HepG2 (cell line): ENCODE measurements at regions not wholly inside any gene's neighbourhood (a gene's known extent, or its start where the extent isn't known, plus 50 kb on each side); places are given as distances from the start of the nearest gene placed in this dataset.

Experiments
- CBX1 ChIP-seq: IDR thresholded peaks from one replicate; pipeline ENCODE4 v1.6.1; 2016; ENCODE audit warnings: antibody characterized with exemption, low read depth
- CHD2 ChIP-seq: IDR thresholded peaks from 2 replicates; pipeline ENCODE4 v1.6.1; 2011; ENCODE audit warnings: low read depth, low read length, improper control_type of control experiment
- GTF3A ChIP-seq: sonication (generic); formaldehyde crosslinking; conservative IDR thresholded peaks from 2 replicates; pipeline ENCODE4 v1.4.0; 2020; ENCODE audit warnings: mild to moderate bottlenecking, missing genetic modification reagents
- HOXA3 ChIP-seq: sonication (generic); formaldehyde crosslinking; IDR thresholded peaks from 2 replicates; pipeline ENCODE4 v1.5.0; 2020; ENCODE audit warnings: missing genetic modification reagents
- MAF1 ChIP-seq: sonication (generic); formaldehyde crosslinking; IDR thresholded peaks from 2 replicates; pipeline ENCODE4 v1.5.0; 2020; ENCODE audit warnings: missing genetic modification reagents, borderline replicate concordance
- NPAS2 ChIP-seq: sonication (generic); formaldehyde crosslinking; IDR thresholded peaks from 2 replicates; pipeline ENCODE4 v1.8.0; 2022; ENCODE audit warnings: mild to moderate bottlenecking, missing genetic modification reagents, borderline replicate concordance
- RELA ChIP-seq: sonication (generic); formaldehyde crosslinking; IDR thresholded peaks from 2 replicates; pipeline ENCODE4 v1.4.0; 2020; ENCODE audit warnings: missing genetic modification reagents
- ZEB1 ChIP-seq: IDR thresholded peaks from 2 replicates; pipeline ENCODE4 v1.6.1; 2012; ENCODE audit warnings: mild to moderate bottlenecking, low read depth, inconsistent platforms; ENCODE audit not compliant: insufficient replicate concordance
- ZNF234 ChIP-seq: sonication (generic); formaldehyde crosslinking; conservative IDR thresholded peaks from 2 replicates; pipeline ENCODE4 v1.5.1; 2020; ENCODE audit warnings: mild to moderate bottlenecking, missing genetic modification reagents
- ZNF431 ChIP-seq: sonication (generic); formaldehyde crosslinking; IDR thresholded peaks from 2 replicates; pipeline ENCODE4 v1.9.0; 2022; ENCODE audit warnings: missing genetic modification reagents, low read depth, mild to moderate bottlenecking, borderline replicate concordance
- ZNF530 ChIP-seq: sonication (generic); formaldehyde crosslinking; IDR thresholded peaks from 2 replicates; pipeline ENCODE4 v1.5.0; 2020; ENCODE audit warnings: low read depth, mild to moderate bottlenecking, missing genetic modification reagents
- TF ChIP-seq, protein P1 (sequence below): sonication (generic); formaldehyde crosslinking; IDR thresholded peaks from 2 replicates; pipeline ENCODE4 v1.5.1; 2020; ENCODE audit warnings: missing genetic modification reagents, mild to moderate bottlenecking, borderline replicate concordance
- TF ChIP-seq, protein P2 (sequence below): sonication (generic); formaldehyde crosslinking; IDR thresholded peaks from 2 replicates; pipeline ENCODE4 v1.4.0; 2020; ENCODE audit warnings: low read depth, missing genetic modification reagents
- TF ChIP-seq, protein P3 (sequence below): sonication (generic); formaldehyde crosslinking; IDR thresholded peaks from 2 replicates; pipeline ENCODE4 v1.4.0; 2020; ENCODE audit warnings: mild to moderate bottlenecking, missing genetic modification reagents

DNA sequence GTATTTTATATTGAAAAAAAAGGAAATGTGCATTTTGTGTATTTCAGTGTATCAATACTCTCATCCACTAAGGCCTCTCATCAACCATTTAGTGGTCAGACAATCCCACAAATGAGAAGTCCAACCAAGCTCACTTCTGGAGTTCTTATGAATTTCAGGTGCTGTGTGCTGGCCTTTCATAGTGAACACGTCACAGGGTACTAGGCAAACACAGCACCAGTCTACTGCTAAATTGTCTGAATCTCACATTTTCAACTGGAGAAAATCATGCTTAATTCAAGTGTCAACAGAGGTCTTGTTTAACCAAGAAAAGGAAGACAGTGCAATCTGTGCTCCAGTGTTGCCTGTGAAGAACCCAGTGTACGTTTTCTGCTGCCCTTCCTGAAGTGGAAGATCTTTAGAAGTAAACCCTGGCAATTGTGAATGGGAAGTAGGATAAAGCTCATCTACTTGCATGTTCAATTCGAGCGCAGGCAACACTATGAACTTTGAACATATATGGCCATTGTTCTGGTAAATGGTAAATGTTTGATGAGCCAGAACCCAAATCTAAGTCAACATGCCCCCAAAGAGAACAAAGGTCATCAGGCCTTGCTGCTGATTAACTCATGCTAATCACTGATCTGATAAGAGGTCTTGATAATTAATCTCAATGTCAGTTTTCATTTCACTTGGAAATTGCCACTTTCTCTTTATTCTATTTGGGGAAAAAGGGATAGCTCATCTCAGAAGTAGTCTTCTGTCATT lies 439.2 kb upstream of the SOX9 start (continued):
- TF ChIP-seq, protein P1, sequence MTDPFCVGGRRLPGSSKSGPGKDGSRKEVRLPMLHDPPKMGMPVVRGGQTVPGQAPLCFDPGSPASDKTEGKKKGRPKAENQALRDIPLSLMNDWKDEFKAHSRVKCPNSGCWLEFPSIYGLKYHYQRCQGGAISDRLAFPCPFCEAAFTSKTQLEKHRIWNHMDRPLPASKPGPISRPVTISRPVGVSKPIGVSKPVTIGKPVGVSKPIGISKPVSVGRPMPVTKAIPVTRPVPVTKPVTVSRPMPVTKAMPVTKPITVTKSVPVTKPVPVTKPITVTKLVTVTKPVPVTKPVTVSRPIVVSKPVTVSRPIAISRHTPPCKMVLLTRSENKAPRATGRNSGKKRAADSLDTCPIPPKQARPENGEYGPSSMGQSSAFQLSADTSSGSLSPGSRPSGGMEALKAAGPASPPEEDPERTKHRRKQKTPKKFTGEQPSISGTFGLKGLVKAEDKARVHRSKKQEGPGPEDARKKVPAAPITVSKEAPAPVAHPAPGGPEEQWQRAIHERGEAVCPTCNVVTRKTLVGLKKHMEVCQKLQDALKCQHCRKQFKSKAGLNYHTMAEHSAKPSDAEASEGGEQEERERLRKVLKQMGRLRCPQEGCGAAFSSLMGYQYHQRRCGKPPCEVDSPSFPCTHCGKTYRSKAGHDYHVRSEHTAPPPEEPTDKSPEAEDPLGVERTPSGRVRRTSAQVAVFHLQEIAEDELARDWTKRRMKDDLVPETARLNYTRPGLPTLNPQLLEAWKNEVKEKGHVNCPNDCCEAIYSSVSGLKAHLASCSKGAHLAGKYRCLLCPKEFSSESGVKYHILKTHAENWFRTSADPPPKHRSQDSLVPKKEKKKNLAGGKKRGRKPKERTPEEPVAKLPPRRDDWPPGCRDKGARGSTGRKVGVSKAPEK (CRISPR knock-in tag), result peak; percentile 92; the same call in 1 of the 2 replicates
- TF ChIP-seq GTF3A (CRISPR knock-in tag) (no peak), ZNF234 (CRISPR knock-in tag) (no peak), ZNF431 (CRISPR knock-in tag) (no peak; the same call in 1 of the 2 replicates), NPAS2 (CRISPR knock-in tag) (no peak), ZEB1 (peak; percentile 42), RELA (0 out of 2 replicates have a peak, but pooled peaks have one; percentile 53), ZNF530 (CRISPR knock-in tag) (no peak), HOXA3 (CRISPR knock-in tag) (peak; percentile 68; the same call in 1 of the 2 replicates), CHD2 (no peak), CBX1 (no peak), MAF1 (CRISPR knock-in tag) (no peak)
- TF ChIP-seq, protein P2, sequence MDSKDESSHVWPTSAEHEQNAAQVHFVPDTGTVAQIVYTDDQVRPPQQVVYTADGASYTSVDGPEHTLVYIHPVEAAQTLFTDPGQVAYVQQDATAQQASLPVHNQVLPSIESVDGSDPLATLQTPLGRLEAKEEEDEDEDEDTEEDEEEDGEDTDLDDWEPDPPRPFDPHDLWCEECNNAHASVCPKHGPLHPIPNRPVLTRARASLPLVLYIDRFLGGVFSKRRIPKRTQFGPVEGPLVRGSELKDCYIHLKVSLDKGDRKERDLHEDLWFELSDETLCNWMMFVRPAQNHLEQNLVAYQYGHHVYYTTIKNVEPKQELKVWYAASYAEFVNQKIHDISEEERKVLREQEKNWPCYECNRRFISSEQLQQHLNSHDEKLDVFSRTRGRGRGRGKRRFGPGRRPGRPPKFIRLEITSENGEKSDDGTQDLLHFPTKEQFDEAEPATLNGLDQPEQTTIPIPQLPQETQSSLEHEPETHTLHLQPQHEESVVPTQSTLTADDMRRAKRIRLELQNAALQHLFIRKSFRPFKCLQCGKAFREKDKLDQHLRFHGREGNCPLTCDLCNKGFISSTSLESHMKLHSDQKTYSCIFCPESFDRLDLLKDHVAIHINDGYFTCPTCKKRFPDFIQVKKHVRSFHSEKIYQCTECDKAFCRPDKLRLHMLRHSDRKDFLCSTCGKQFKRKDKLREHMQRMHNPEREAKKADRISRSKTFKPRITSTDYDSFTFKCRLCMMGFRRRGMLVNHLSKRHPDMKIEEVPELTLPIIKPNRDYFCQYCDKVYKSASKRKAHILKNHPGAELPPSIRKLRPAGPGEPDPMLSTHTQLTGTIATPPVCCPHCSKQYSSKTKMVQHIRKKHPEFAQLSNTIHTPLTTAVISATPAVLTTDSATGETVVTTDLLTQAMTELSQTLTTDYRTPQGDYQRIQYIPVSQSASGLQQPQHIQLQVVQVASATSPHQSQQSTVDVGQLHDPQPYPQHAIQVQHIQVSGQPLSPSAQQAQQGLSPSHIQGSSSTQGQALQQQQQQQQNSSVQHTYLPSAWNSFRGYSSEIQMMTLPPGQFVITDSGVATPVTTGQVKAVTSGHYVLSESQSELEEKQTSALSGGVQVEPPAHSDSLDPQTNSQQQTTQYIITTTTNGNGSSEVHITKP (CRISPR knock-in tag), result 0 out of 2 replicates have a peak, but pooled peaks have one; percentile 39
- TF ChIP-seq, protein P3, sequence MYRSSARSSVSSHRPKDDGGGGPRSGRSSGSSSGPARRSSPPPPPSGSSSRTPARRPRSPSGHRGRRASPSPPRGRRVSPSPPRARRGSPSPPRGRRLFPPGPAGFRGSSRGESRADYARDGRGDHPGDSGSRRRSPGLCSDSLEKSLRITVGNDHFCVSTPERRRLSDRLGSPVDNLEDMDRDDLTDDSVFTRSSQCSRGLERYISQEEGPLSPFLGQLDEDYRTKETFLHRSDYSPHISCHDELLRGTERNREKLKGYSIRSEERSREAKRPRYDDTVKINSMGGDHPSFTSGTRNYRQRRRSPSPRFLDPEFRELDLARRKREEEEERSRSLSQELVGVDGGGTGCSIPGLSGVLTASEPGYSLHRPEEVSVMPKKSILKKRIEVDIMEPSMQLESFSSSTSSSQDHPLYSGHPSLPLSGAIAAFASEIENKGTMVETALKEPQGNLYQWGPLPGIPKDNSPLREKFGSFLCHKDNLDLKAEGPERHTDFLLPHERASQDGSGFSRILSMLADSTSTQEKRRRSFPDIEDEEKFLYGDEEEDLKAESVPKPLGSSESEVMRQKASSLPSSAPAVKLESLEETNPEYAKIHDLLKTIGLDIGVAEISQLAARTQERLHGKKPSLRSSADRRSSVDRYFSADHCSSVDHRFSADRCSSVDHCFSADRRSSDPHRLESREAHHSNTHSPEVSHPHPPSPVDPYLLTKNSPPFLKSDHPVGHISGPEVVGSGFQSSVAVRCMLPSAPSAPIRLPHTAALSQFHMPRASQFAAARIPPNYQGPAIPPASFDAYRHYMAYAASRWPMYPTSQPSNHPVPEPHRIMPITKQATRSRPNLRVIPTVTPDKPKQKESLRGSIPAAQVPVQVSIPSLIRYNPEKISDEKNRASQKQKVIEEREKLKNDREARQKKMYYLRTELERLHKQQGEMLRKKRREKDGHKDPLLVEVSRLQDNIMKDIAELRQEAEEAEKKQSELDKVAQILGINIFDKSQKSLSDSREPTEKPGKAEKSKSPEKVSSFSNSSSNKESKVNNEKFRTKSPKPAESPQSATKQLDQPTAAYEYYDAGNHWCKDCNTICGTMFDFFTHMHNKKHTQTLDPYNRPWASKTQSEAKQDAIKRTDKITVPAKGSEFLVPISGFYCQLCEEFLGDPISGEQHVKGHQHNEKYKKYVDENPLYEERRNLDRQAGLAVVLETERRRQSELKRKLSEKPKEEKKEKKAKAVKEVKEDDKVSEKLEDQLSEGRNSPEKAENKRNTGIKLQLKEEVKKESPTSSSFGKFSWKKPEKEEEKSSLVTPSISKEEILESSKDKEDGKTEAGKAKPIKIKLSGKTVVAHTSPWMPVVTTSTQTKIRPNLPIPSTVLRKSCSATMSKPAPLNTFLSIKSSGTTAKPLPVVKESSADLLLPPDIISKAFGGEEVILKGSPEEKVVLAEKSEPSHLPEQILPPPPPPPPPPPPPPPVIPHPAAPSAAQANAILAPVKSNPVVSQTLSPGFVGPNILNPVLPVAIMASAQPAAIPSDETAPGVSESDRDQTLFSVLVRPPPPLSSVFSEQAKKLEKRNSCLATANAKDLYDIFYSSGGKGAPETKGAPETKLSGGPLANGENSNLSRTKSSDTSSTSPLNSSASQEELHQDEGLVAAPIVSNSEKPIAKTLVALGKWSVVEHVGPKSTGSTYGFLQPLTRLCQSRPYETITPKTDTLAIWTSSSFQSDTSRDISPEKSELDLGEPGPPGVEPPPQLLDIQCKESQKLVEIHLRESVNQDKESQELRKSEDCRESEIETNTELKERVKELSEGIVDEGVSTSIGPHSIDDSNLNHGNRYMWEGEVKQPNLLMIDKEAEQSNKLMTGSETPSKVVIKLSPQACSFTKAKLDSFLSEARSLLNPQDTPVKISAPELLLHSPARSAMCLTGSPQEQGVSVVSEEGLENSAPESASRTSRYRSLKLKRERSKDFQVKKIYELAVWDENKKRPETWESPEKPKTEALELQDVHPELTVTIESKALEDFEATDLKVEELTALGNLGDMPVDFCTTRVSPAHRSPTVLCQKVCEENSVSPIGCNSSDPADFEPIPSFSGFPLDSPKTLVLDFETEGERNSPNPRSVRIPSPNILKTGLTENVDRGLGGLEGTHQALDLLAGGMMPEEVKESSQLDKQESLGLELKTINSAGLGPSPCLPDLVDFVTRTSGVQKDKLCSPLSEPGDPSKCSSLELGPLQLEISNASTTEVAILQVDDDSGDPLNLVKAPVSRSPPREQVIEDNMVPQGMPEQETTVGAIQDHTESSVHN (CRISPR knock-in tag), result no peak
